ENCODE measurements at regions not wholly inside any gene's neighbourhood (a gene's known extent, or its start where the extent isn't known, plus 50 kb on each side); places are given as distances from the start of the nearest gene placed in this dataset.
A peak's percentile ranks its signal among the peaks of the same experiment; 100 is the strongest.

- DNase-seq (ENCODE audit: low spot score): no peak
Measured at GRCh38 chr2:180660881-180661685, 319.3 kb upstream of the UBE2E3 start.

GRCh38 chr2:180660207-180660606, 320.2 kb upstream of the UBE2E3 start:
- no peak for DNase-seq (ENCODE audit: low spot score)

- DNase-seq (ENCODE audit: low spot score): peak; percentile 20
Measured at GRCh38 chr2:180657054-180657453, 323.4 kb upstream of the UBE2E3 start.

GRCh38 chr2:180656455-180656847, 324.0 kb upstream of the UBE2E3 start:
- peak; percentile 86 for DNase-seq (ENCODE audit: low spot score)

- no peak for DNase-seq (ENCODE audit: low spot score)
Measured at GRCh38 chr2:180655842-180656454, 324.5 kb upstream of the UBE2E3 start.

- DNase-seq (ENCODE audit: low spot score): no peak
Measured at GRCh38 chr2:180655393-180655792, 325.0 kb upstream of the UBE2E3 start.

- no peak for DNase-seq (ENCODE audit: low spot score)
Measured at GRCh38 chr2:180653481-180653880, 326.9 kb upstream of the UBE2E3 start.

- DNase-seq (ENCODE audit: low spot score): no peak
Measured at GRCh38 chr2:180652794-180653193, 327.6 kb upstream of the UBE2E3 start.

- no peak for DNase-seq (ENCODE audit: low spot score)
Measured at GRCh38 chr2:180651596-180651995, 328.8 kb upstream of the UBE2E3 start.

- no peak for DNase-seq (ENCODE audit: low spot score)
Measured at GRCh38 chr2:180647621-180648020, 332.8 kb upstream of the UBE2E3 start.

GRCh38 chr2:180647221-180647620, 333.2 kb upstream of the UBE2E3 start:
- no peak for DNase-seq (ENCODE audit: low spot score)

GRCh38 chr2:180646756-180647155, 333.6 kb upstream of the UBE2E3 start:
- no peak for DNase-seq (ENCODE audit: low spot score)

GRCh38 chr2:180644709-180645108, 335.7 kb upstream of the UBE2E3 start:
- no peak for DNase-seq (ENCODE audit: low spot score)

GRCh38 chr2:180630756-180631155, 349.6 kb upstream of the UBE2E3 start:
- DNase-seq (ENCODE audit: low spot score): no peak

GRCh38 chr2:180625006-180625844, 355.2 kb upstream of the UBE2E3 start:
- DNase-seq (ENCODE audit: low spot score): no peak

- no peak for DNase-seq (ENCODE audit: low spot score)
Measured at GRCh38 chr2:180621941-180622918, 358.2 kb upstream of the UBE2E3 start.

- no peak for DNase-seq (ENCODE audit: low spot score)
Measured at GRCh38 chr2:180621366-180621765, 359.0 kb upstream of the UBE2E3 start.

- no peak for DNase-seq (ENCODE audit: low spot score)
Measured at GRCh38 chr2:180618570-180618969, 361.8 kb upstream of the UBE2E3 start.

GRCh38 chr2:180614776-180615175, 365.6 kb upstream of the UBE2E3 start:
- no peak for DNase-seq (ENCODE audit: low spot score)

- DNase-seq (ENCODE audit: low spot score): no peak
Measured at GRCh38 chr2:180609626-180610340, 370.6 kb upstream of the UBE2E3 start.

- no peak for DNase-seq (ENCODE audit: low spot score)
Measured at GRCh38 chr2:180607514-180608049, 372.8 kb upstream of the UBE2E3 start.

Data from RKO (cell line).